SK-N-SH treated with all-trans-retinoic acid at 6 μM for 48 hours (cell line): ENCODE measurements at regions not wholly inside any gene's neighbourhood (a gene's known extent, or its start where the extent isn't known, plus 50 kb on each side); places are given as distances from the start of the nearest gene placed in this dataset.

Experiments
- ATAC-seq: fragments of 200-7000 bp; cut with Tn5 transposase; 3 replicates; pipeline ENCODE4 v1.9.1; 2020; ENCODE audit warnings: mild to moderate bottlenecking, moderate library complexity
- ARNTL ChIP-seq: fragments of 450-650 bp; formaldehyde crosslinking; IDR thresholded peaks from 2 replicates; pipeline ENCODE4 v1.5.0; 2020; ENCODE audit warnings: low read depth, mild to moderate bottlenecking, moderate library complexity, borderline replicate concordance
- BACH2 ChIP-seq: fragments of 250-450 bp; sonication (Bioruptor Pico); IDR thresholded peaks from 2 replicates; pipeline ENCODE4 v1.9.0; 2021; ENCODE audit warnings: mild to moderate bottlenecking, borderline replicate concordance
- CSDC2 ChIP-seq: fragments of 250-450 bp; sonication (Bioruptor Pico); IDR thresholded peaks from 2 replicates; pipeline ENCODE4 v1.5.0; 2020; ENCODE audit warnings: mild to moderate bottlenecking, moderate library complexity
- ESRRG ChIP-seq: fragments of 250-450 bp; sonication (Bioruptor Pico); IDR thresholded peaks from 2 replicates; pipeline ENCODE4 v1.6.1; 2021; ENCODE audit warnings: mild to moderate bottlenecking
- GLIS3 ChIP-seq: fragments of 250-450 bp; sonication (Bioruptor Pico); IDR thresholded peaks from 2 replicates; pipeline ENCODE4 v1.5.0; 2020; ENCODE audit warnings: mild to moderate bottlenecking, moderate library complexity
- ISL1 ChIP-seq: fragments of 250-450 bp; sonication (Bioruptor Pico); IDR thresholded peaks from 2 replicates; pipeline ENCODE4 v2.1.2; 2022; ENCODE audit warnings: mild to moderate bottlenecking, moderate library complexity
- OSR1 ChIP-seq: fragments of 250-450 bp; sonication (Bioruptor Pico); IDR thresholded peaks from 2 replicates; pipeline ENCODE4 v1.8.0; 2022; ENCODE audit warnings: moderate library complexity, mild to moderate bottlenecking, inconsistent platforms
- POU6F1 ChIP-seq: fragments of 250-450 bp; sonication (Bioruptor Pico); IDR thresholded peaks from 2 replicates; pipeline ENCODE4 v1.8.0; 2021; ENCODE audit warnings: low read depth, mild to moderate bottlenecking, moderate library complexity, borderline replicate concordance
- PPARA ChIP-seq: fragments of 250-450 bp; sonication (Bioruptor Pico); IDR thresholded peaks from 2 replicates; pipeline ENCODE4 v1.5.0; 2020; ENCODE audit warnings: mild to moderate bottlenecking, borderline replicate concordance
- RARB ChIP-seq: fragments of 250-450 bp; sonication (Bioruptor Pico); IDR thresholded peaks from 2 replicates; pipeline ENCODE4 v1.8.0; 2021; ENCODE audit warnings: mild to moderate bottlenecking, moderate library complexity
- TCF4 ChIP-seq: fragments of 250-450 bp; sonication (Bioruptor Pico); IDR thresholded peaks from 2 replicates; pipeline ENCODE4 v1.8.0; 2021; ENCODE audit warnings: mild to moderate bottlenecking, moderate library complexity, borderline replicate concordance
- TOX ChIP-seq: fragments of 250-450 bp; sonication (Bioruptor Pico); IDR thresholded peaks from 2 replicates; pipeline ENCODE4 v1.8.0; 2021; ENCODE audit warnings: mild to moderate bottlenecking, moderate library complexity, borderline replicate concordance
- TSHZ2 ChIP-seq: fragments of 250-450 bp; sonication (Bioruptor Pico); IDR thresholded peaks from 2 replicates; pipeline ENCODE4 v1.5.0; 2020; ENCODE audit warnings: mild to moderate bottlenecking, moderate library complexity
- ZC3H10 ChIP-seq: fragments of 250-450 bp; sonication (Bioruptor Pico); IDR thresholded peaks from 2 replicates; pipeline ENCODE4 v1.5.1; 2021; ENCODE audit warnings: mild to moderate bottlenecking, moderate library complexity
- ZFP3 ChIP-seq: fragments of 250-450 bp; sonication (Bioruptor Pico); IDR thresholded peaks from 2 replicates; pipeline ENCODE4 v1.5.0; 2020; ENCODE audit warnings: mild to moderate bottlenecking, moderate library complexity
- ZFP30 ChIP-seq: fragments of 450-650 bp; formaldehyde crosslinking; IDR thresholded peaks from 2 replicates; pipeline ENCODE4 v1.5.0; 2022; ENCODE audit warnings: mild to moderate bottlenecking, moderate library complexity
- ZNF565 ChIP-seq: fragments of 450-650 bp; formaldehyde crosslinking; conservative IDR thresholded peaks from 2 replicates; pipeline ENCODE4 v1.5.0; 2020; ENCODE audit warnings: low read depth, mild to moderate bottlenecking, moderate library complexity
- ZNF70 ChIP-seq: fragments of 450-650 bp; formaldehyde crosslinking; IDR thresholded peaks from 2 replicates; pipeline ENCODE4 v1.5.0; 2020; ENCODE audit warnings: mild to moderate bottlenecking, moderate library complexity
- ZNF8 ChIP-seq: fragments of 450-650 bp; formaldehyde crosslinking; IDR thresholded peaks from 2 replicates; pipeline ENCODE4 v1.5.0; 2020; ENCODE audit warnings: mild to moderate bottlenecking, moderate library complexity
- TF ChIP-seq, protein P1 (sequence below): fragments of 250-450 bp; sonication (Bioruptor Pico); IDR thresholded peaks from 2 replicates; pipeline ENCODE4 v1.5.1; 2020; ENCODE audit warnings: low read depth, mild to moderate bottlenecking, moderate library complexity
- TF ChIP-seq, protein P2 (sequence below): fragments of 250-450 bp; sonication (Bioruptor Pico); IDR thresholded peaks from 2 replicates; pipeline ENCODE4 v1.5.1; 2021; ENCODE audit warnings: mild to moderate bottlenecking, moderate library complexity

DNA sequence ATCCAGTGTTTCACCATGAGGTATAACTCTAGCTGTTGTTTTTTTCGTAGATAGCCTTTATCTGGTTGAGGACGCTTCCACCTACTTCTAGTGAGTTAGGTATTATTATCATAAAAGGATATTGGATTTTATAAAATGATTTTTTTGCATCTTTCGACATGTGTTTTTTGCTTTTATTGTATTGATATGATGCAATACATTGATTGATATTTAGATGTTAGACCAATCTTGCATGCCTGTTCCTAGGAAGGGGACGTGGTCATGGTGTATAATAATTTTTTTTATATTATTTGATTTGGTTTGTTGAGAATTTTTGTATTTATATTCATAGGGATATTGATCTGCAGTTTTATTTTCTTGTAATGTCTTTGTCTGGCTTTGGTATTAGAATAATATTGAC is 193.3 kb downstream of the HS3ST3B1 start:
- ATAC-seq: no peak
- no peak for TF ChIP-seq BACH2 (CRISPR knock-in tag)
- no peak for TF ChIP-seq ZNF70 (CRISPR knock-in tag)
- no peak for TF ChIP-seq ZNF8
- TF ChIP-seq, protein P1, sequence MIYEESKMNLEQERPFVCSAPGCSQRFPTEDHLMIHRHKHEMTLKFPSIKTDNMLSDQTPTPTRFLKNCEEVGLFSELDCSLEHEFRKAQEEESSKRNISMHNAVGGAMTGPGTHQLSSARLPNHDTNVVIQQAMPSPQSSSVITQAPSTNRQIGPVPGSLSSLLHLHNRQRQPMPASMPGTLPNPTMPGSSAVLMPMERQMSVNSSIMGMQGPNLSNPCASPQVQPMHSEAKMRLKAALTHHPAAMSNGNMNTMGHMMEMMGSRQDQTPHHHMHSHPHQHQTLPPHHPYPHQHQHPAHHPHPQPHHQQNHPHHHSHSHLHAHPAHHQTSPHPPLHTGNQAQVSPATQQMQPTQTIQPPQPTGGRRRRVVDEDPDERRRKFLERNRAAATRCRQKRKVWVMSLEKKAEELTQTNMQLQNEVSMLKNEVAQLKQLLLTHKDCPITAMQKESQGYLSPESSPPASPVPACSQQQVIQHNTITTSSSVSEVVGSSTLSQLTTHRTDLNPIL (CRISPR knock-in tag): no peak
- TF ChIP-seq ISL1 (CRISPR knock-in tag): no peak
- TF ChIP-seq OSR1 (CRISPR knock-in tag): no peak
- TF ChIP-seq, protein P2, sequence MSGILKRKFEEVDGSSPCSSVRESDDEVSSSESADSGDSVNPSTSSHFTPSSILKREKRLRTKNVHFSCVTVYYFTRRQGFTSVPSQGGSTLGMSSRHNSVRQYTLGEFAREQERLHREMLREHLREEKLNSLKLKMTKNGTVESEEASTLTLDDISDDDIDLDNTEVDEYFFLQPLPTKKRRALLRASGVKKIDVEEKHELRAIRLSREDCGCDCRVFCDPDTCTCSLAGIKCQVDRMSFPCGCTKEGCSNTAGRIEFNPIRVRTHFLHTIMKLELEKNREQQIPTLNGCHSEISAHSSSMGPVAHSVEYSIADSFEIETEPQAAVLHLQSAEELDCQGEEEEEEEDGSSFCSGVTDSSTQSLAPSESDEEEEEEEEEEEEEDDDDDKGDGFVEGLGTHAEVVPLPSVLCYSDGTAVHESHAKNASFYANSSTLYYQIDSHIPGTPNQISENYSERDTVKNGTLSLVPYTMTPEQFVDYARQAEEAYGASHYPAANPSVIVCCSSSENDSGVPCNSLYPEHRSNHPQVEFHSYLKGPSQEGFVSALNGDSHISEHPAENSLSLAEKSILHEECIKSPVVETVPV (CRISPR knock-in tag): no peak
- TF ChIP-seq ZNF565 (CRISPR knock-in tag): no peak
- TF ChIP-seq TOX (CRISPR knock-in tag): no peak

GRCh38 chr17:14489986-14490385 is 189.1 kb downstream of the HS3ST3B1 start:
- TF ChIP-seq TOX (CRISPR knock-in tag) (no peak), TCF4 (CRISPR knock-in tag) (no peak), GLIS3 (CRISPR knock-in tag) (no peak), ARNTL (CRISPR knock-in tag) (no peak), ZFP30 (CRISPR knock-in tag) (no peak), RARB (CRISPR knock-in tag) (no peak), ESRRG (no peak), POU6F1 (CRISPR knock-in tag) (no peak), ZNF8 (no peak), ZFP3 (no peak), ISL1 (CRISPR knock-in tag) (no peak), TSHZ2 (CRISPR knock-in tag) (no peak), PPARA (CRISPR knock-in tag) (no peak), CSDC2 (CRISPR knock-in tag) (no peak), ZNF565 (CRISPR knock-in tag) (no peak), ZNF70 (CRISPR knock-in tag) (no peak), ZC3H10 (CRISPR knock-in tag) (no peak)
- TF ChIP-seq, protein P2 (CRISPR knock-in tag): no peak
- ATAC-seq: no peak

DNA sequence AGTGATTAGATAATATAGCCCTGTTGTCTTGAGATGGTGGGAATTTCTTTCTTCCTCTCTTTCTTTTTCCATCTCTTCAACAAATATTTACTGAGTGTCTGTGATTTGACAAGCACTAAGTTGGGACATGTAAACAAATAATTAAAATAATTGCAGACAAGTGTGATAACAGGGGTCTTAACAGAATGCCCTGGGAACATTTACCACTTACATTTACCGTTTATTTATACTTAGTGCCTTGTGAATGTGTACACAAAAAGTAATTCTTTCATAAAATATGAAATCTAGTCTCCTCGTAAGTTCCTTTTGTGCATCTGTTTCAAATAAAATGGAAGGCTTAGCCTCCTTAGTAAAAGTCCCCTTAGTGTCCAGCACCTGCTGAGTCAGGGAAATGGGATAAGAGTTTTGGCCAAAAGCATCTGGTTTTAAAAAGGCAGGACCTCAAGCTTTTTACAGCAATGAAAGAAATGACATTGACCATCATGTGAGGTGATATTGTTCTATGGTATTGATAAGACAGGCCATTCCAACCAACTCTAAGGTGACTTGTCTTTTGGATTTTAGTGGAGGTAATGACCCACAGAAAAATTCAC is 188.2 kb downstream of the HS3ST3B1 start:
- no peak for ATAC-seq
- TF ChIP-seq OSR1 (CRISPR knock-in tag) (no peak), CSDC2 (CRISPR knock-in tag) (no peak), ZNF8 (no peak), ARNTL (CRISPR knock-in tag) (no peak), TSHZ2 (CRISPR knock-in tag) (no peak)
- TF ChIP-seq, protein P1 (CRISPR knock-in tag): no peak
